WTC11 (cell line): ENCODE measurements at regions not wholly inside any gene's neighbourhood (a gene's known extent, or its start where the extent isn't known, plus 50 kb on each side); places are given as distances from the start of the nearest gene placed in this dataset.

Source experiments
- ATAC-seq: fragments of 200-7000 bp; cut with Tn5 transposase; 2 replicates; pipeline ENCODE4 v1.10.0; 2021; ENCODE audit warnings: mild to moderate bottlenecking, moderate library complexity
- CTCF ChIA-PET: fragments of 300-600 bp; sonication (Branson Sonifier 250); formaldehyde crosslinking; loops from one replicate; lab custom pipeline; 2021; ENCODE audit warnings: antibody characterized with exemption; lab: Charles Lee
- POLR2A ChIA-PET: fragments of 350-600 bp; sonication (Branson Sonifier 250); formaldehyde crosslinking; loops from one replicate; lab custom pipeline; 2021; ENCODE audit warnings: antibody characterized with exemption; lab: Charles Lee
- DNase-seq: peaks from one replicate; pipeline ENCODE4 v3.0.0; 2021; ENCODE audit warnings: low spot score
- H3K27ac Mint-ChIP-seq: 2 replicates; pipeline ENCODE4 v1.8.0; 2021; ENCODE audit warnings: mixed read lengths
- H3K27me3 Mint-ChIP-seq: 2 replicates; pipeline ENCODE4 v1.8.0; 2021; ENCODE audit warnings: low read depth, mild to moderate bottlenecking, moderate library complexity, mixed read lengths
- H3K36me3 Mint-ChIP-seq: 2 replicates; pipeline ENCODE4 v1.8.0; 2021; ENCODE audit warnings: mixed read lengths
- H3K4me1 Mint-ChIP-seq: 2 replicates; pipeline ENCODE4 v1.8.0; 2022; ENCODE audit warnings: mixed read lengths
- H3K4me3 Mint-ChIP-seq: 2 replicates; pipeline ENCODE4 v1.8.0; 2021; ENCODE audit warnings: mild to moderate bottlenecking, moderate library complexity, mixed read lengths
- H3K9me3 Mint-ChIP-seq: 2 replicates; pipeline ENCODE4 v1.8.0; 2021; ENCODE audit warnings: mixed read lengths
- E2F4 ChIP-seq: sonication (generic); formaldehyde crosslinking; IDR thresholded peaks from 2 replicates; pipeline ENCODE4 v1.8.1; 2022; ENCODE audit warnings: low read depth, mild to moderate bottlenecking, moderate library complexity, missing genetic modification reagents, borderline replicate concordance
- ERG ChIP-seq: fragments of 250-450 bp; sonication (Bioruptor Pico); IDR thresholded peaks from 2 replicates; pipeline ENCODE4 v1.8.0; 2021; ENCODE audit warnings: mild to moderate bottlenecking
- GRHL2 ChIP-seq: fragments of 250-450 bp; sonication (Bioruptor Pico); IDR thresholded peaks from 2 replicates; pipeline ENCODE4 v1.8.0; 2022; ENCODE audit warnings: mild to moderate bottlenecking, moderate library complexity; ENCODE audit not compliant: insufficient replicate concordance, severe bottlenecking
- HMGXB4 ChIP-seq: sonication (generic); formaldehyde crosslinking; IDR thresholded peaks from 2 replicates; pipeline ENCODE4 v1.8.1; 2023; ENCODE audit warnings: mild to moderate bottlenecking, moderate library complexity, missing genetic modification reagents
- KAT7 ChIP-seq: sonication (generic); formaldehyde crosslinking; IDR thresholded peaks from 2 replicates; pipeline ENCODE4 v1.8.1; 2023; ENCODE audit warnings: missing genetic modification reagents, mild to moderate bottlenecking, borderline replicate concordance
- MYBL2 ChIP-seq: sonication (generic); formaldehyde crosslinking; IDR thresholded peaks from 2 replicates; pipeline ENCODE4 v1.8.1; 2023; ENCODE audit warnings: mild to moderate bottlenecking, moderate library complexity, missing genetic modification reagents
- NFATC4 ChIP-seq: fragments of 250-450 bp; sonication (Bioruptor Pico); IDR thresholded peaks from 2 replicates; pipeline ENCODE4 v1.9.0; 2021; ENCODE audit warnings: mild to moderate bottlenecking
- NR1H2 ChIP-seq: sonication (generic); formaldehyde crosslinking; IDR thresholded peaks from 2 replicates; pipeline ENCODE4 v1.9.0; 2021; ENCODE audit warnings: mild to moderate bottlenecking, moderate library complexity, missing genetic modification reagents
- NR2C2 ChIP-seq: sonication (generic); formaldehyde crosslinking; IDR thresholded peaks from 2 replicates; pipeline ENCODE4 v1.8.0; 2022; ENCODE audit warnings: mild to moderate bottlenecking, missing genetic modification reagents
- PRRX2 ChIP-seq: fragments of 250-450 bp; sonication (Bioruptor Pico); IDR thresholded peaks from 2 replicates; pipeline ENCODE4 v1.8.0; 2021; ENCODE audit warnings: mild to moderate bottlenecking
- RORB ChIP-seq: fragments of 250-450 bp; sonication (Bioruptor Pico); IDR thresholded peaks from 2 replicates; pipeline ENCODE4 v1.9.0; 2021; ENCODE audit warnings: mild to moderate bottlenecking
- SMAD4 ChIP-seq: sonication (generic); formaldehyde crosslinking; IDR thresholded peaks from 2 replicates; pipeline ENCODE4 v1.8.0; 2022; ENCODE audit warnings: mild to moderate bottlenecking, missing genetic modification reagents
- TCF7 ChIP-seq: sonication (generic); formaldehyde crosslinking; IDR thresholded peaks from 2 replicates; pipeline ENCODE4 v1.8.0; 2022; ENCODE audit warnings: mild to moderate bottlenecking, low read depth, missing genetic modification reagents, moderate library complexity
- ZNF121 ChIP-seq: sonication (generic); formaldehyde crosslinking; IDR thresholded peaks from 2 replicates; pipeline ENCODE4 v1.8.0; 2023; ENCODE audit warnings: missing genetic modification reagents
- ZNF263 ChIP-seq: sonication (generic); formaldehyde crosslinking; IDR thresholded peaks from 2 replicates; pipeline ENCODE4 v1.8.1; 2022; ENCODE audit warnings: low read depth, mild to moderate bottlenecking, moderate library complexity, missing genetic modification reagents
- ZNF281 ChIP-seq: sonication (generic); formaldehyde crosslinking; IDR thresholded peaks from 2 replicates; pipeline ENCODE4 v1.8.0; 2023; ENCODE audit warnings: mild to moderate bottlenecking, missing genetic modification reagents
- ZNF423 ChIP-seq: fragments of 250-450 bp; sonication (Bioruptor Pico); IDR thresholded peaks from 2 replicates; pipeline ENCODE4 v2.1.2; 2022; ENCODE audit warnings: mild to moderate bottlenecking, moderate library complexity
- TF ChIP-seq, protein P1 (sequence below): fragments of 250-450 bp; sonication (Bioruptor Pico); IDR thresholded peaks from 2 replicates; pipeline ENCODE4 v1.9.0; 2021; ENCODE audit warnings: mild to moderate bottlenecking
- TF ChIP-seq, protein P2 (sequence below): sonication (generic); formaldehyde crosslinking; IDR thresholded peaks from 2 replicates; pipeline ENCODE4 v1.8.1; 2022; ENCODE audit warnings: mild to moderate bottlenecking, missing genetic modification reagents, moderate library complexity, borderline replicate concordance

- TF ChIP-seq, protein P1, sequence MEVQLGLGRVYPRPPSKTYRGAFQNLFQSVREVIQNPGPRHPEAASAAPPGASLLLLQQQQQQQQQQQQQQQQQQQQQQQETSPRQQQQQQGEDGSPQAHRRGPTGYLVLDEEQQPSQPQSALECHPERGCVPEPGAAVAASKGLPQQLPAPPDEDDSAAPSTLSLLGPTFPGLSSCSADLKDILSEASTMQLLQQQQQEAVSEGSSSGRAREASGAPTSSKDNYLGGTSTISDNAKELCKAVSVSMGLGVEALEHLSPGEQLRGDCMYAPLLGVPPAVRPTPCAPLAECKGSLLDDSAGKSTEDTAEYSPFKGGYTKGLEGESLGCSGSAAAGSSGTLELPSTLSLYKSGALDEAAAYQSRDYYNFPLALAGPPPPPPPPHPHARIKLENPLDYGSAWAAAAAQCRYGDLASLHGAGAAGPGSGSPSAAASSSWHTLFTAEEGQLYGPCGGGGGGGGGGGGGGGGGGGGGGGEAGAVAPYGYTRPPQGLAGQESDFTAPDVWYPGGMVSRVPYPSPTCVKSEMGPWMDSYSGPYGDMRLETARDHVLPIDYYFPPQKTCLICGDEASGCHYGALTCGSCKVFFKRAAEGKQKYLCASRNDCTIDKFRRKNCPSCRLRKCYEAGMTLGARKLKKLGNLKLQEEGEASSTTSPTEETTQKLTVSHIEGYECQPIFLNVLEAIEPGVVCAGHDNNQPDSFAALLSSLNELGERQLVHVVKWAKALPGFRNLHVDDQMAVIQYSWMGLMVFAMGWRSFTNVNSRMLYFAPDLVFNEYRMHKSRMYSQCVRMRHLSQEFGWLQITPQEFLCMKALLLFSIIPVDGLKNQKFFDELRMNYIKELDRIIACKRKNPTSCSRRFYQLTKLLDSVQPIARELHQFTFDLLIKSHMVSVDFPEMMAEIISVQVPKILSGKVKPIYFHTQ = no peak
These were observed 108.3 kb upstream of the RXFP2 start (continued) for GRCh38 chr13:31631071-31631470.

DNA sequence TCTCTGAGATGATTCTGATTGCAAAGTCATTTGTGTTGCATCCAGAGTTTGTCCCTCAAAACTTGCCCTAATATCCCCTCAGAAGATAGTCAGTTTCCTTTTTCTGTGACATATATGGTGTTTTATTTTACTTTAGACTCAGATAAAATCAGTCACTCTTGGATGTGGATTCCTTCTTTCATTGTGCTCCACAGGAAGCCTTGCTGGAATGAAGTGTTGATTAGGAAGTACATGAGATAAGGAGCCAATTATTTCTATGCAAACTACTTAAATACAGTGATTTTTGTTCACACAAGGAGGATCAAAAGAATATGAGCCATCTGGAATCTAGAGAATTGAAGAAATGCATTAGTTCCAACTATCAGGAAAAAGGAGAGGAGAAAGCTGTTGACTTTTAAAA is 107.6 kb upstream of the RXFP2 start:
- peaks cover 45% of the 10 kb centered on the region for H3K9me3 Mint-ChIP-seq

More for the DNA sequence above, 107.6 kb upstream of the RXFP2 start:
- TF ChIP-seq NR1H2 (CRISPR knock-in tag) = no peak
- no peak for TF ChIP-seq ZNF281 (CRISPR knock-in tag)
- TF ChIP-seq PRRX2 (CRISPR knock-in tag) = no peak
- TF ChIP-seq, protein P2, sequence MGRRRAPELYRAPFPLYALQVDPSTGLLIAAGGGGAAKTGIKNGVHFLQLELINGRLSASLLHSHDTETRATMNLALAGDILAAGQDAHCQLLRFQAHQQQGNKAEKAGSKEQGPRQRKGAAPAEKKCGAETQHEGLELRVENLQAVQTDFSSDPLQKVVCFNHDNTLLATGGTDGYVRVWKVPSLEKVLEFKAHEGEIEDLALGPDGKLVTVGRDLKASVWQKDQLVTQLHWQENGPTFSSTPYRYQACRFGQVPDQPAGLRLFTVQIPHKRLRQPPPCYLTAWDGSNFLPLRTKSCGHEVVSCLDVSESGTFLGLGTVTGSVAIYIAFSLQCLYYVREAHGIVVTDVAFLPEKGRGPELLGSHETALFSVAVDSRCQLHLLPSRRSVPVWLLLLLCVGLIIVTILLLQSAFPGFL (CRISPR knock-in tag) = no peak
- TF ChIP-seq SMAD4 (CRISPR knock-in tag) = no peak
- no peak for TF ChIP-seq ZNF263 (CRISPR knock-in tag)
- no peak for TF ChIP-seq ZNF121 (CRISPR knock-in tag)
- TF ChIP-seq KAT7 (CRISPR knock-in tag) = no peak
- TF ChIP-seq NFATC4 = no peak
- TF ChIP-seq HMGXB4 (CRISPR knock-in tag) = no peak
- TF ChIP-seq RORB (CRISPR knock-in tag) = no peak
- no peak for TF ChIP-seq NR2C2 (CRISPR knock-in tag)
- TF ChIP-seq ERG (CRISPR knock-in tag) = no peak
- no peak for TF ChIP-seq GRHL2 (CRISPR knock-in tag)
- TF ChIP-seq E2F4 = no peak
- TF ChIP-seq MYBL2 (CRISPR knock-in tag) = no peak
- TF ChIP-seq ZNF423 = no peak
- TF ChIP-seq TCF7 (CRISPR knock-in tag) = no peak
- TF ChIP-seq, all 79 proteins: peak for 0
- DNase-seq = no peak
- ATAC-seq = no peak; the same call in 1 of the 2 replicates
- Mint-ChIP-seq H3K27me3 (peaks cover 2% of the 10 kb centered on the region; the same call in 1 of the 2 replicates), H3K4me3 (no peak overlapping the region), H3K27ac (peak overlapping the region; percentile 81), H3K4me1 (peaks cover 22% of the 10 kb centered on the region), H3K36me3 (peaks cover 39% of the 10 kb centered on the region)
- POLR2A ChIA-PET = interaction anchor here (0.6 kb wide), 1 partner anchor 163 kb away, joined by 3 read pairs; no protein-coding TSS in a partner anchor
- CTCF ChIA-PET = no interaction called here
